HepG2 (cell line): ENCODE measurements at regions not wholly inside any gene's neighbourhood (a gene's known extent, or its start where the extent isn't known, plus 50 kb on each side); places are given as distances from the start of the nearest gene placed in this dataset.

Source experiments
- ATAC-seq: fragments of 200-7000 bp; cut with Tn5 transposase; 3 replicates; pipeline ENCODE4 v1.9.1; 2020; ENCODE audit warnings: mild to moderate bottlenecking, moderate library complexity
- BruUV-seq: library from RNA; stranded (reverse); fragments of 400-500 nt; replicated peaks from 2 replicates; lab custom pipeline; 2021; lab: Mats Ljungman, UMichigan
- CTCF ChIA-PET: fragments of 300-600 bp; formaldehyde crosslinking; extraction: SDS; loops from one replicate; lab custom pipeline; 2021; ENCODE audit warnings: low total read pairs, inconsistent platforms, low intra/inter-chr PET ratio; lab: Yijun Ruan, JAX
- POLR2A ChIA-PET: fragments of 350-600 bp; sonication (Branson Sonifier 250); formaldehyde crosslinking; loops from one replicate; lab custom pipeline; 2020; ENCODE audit warnings: antibody characterized with exemption, inconsistent platforms; lab: Yijun Ruan, JAX
- DNase-seq: peaks from one replicate; pipeline ENCODE4 v3.0.0-alpha.2; 2015; ENCODE audit warnings: low spot score
- FAIRE-seq: peaks from 3 replicates; lab custom pipeline; 2011; peaks lifted over from hg19 to GRCh38; lab: Jason Lieb, UNC
- H2AFZ ChIP-seq: one replicate; pipeline ENCODE4 v1.6.1; 2011; ENCODE audit warnings: low read length, inconsistent platforms
- H3K27ac ChIP-seq: fragments of 300-600 bp; 3 replicates; pipeline ENCODE4 v1.8.0; 2011; ENCODE audit warnings: mixed run types, mild to moderate bottlenecking, mixed read lengths, low read length, inconsistent platforms; ENCODE audit not compliant: insufficient read depth; ENCODE audit errors: extremely low read length
- H3K27me3 ChIP-seq, 2 experiments: fragments of 200-600 bp in 1 of 2; 2 replicates in 1 of 2; 3 replicates in 1 of 2; pipeline versions ENCODE4 v1.6.0 to v1.8.0; 2011; ENCODE audit warnings: low read length in 2 of 2, mild to moderate bottlenecking in 2 of 2, moderate library complexity in 2 of 2, inconsistent platforms in 1 of 2; ENCODE audit not compliant: insufficient read depth in 2 of 2, control insufficient read depth in 1 of 2
- H3K36me3 ChIP-seq, 2 experiments: fragments of 200-600 bp in 1 of 2; replicated peaks in 1 of 2; 2 replicates in 1 of 2; 3 replicates in 1 of 2; pipeline versions ENCODE4 v1.5.1 to v1.8.0; 2011; ENCODE audit warnings: low read length in 2 of 2, inconsistent platforms in 1 of 2; ENCODE audit not compliant: insufficient read depth in 2 of 2, control insufficient read depth in 1 of 2
- H3K4me1 ChIP-seq: 2 replicates; pipeline ENCODE4 v1.5.1; 2012; ENCODE audit warnings: low read length, inconsistent platforms; ENCODE audit not compliant: insufficient read depth
- H3K4me2 ChIP-seq: 2 replicates; pipeline ENCODE4 v1.6.0; 2011; ENCODE audit warnings: low read depth, low read length, inconsistent platforms
- H3K4me3 ChIP-seq, 3 experiments: fragments of 200-600 bp in 1 of 3; sonication (generic), shearing (Covaris generic) in 1 of 3; replicated peaks in 1 of 3; 2 replicates each; pipeline ENCODE4 v1.5.1; 2011 to 2016; ENCODE audit warnings: low read length in 3 of 3, inconsistent platforms in 2 of 3, low read depth in 2 of 3, mild to moderate bottlenecking in 2 of 3, control low read depth in 1 of 3, mixed read lengths in 1 of 3; ENCODE audit not compliant: insufficient read depth in 1 of 3
- H3K79me2 ChIP-seq: one replicate; pipeline ENCODE4 v1.6.1; 2011; ENCODE audit warnings: low read length, inconsistent platforms; ENCODE audit not compliant: insufficient read depth
- H3K9ac ChIP-seq: 2 replicates; pipeline ENCODE4 v1.6.0; 2011; ENCODE audit warnings: mild to moderate bottlenecking, low read depth, low read length, inconsistent platforms; ENCODE audit not compliant: insufficient read depth
- H3K9me3 ChIP-seq: 2 replicates; pipeline ENCODE4 v1.5.1; 2012; ENCODE audit warnings: mild to moderate bottlenecking, low read length
- H4K20me1 ChIP-seq: 2 replicates; pipeline ENCODE4 v1.6.0; 2011; ENCODE audit warnings: inconsistent platforms, mild to moderate bottlenecking, low read length, moderate library complexity; ENCODE audit not compliant: insufficient read depth
- FOXC1 ChIP-seq: sonication (generic); formaldehyde crosslinking; IDR thresholded peaks from 2 replicates; pipeline ENCODE4 v1.8.0; 2022; ENCODE audit warnings: mild to moderate bottlenecking, missing genetic modification reagents, borderline replicate concordance
- FOXK2 ChIP-seq: fragments of 450-650 bp; IDR thresholded peaks from 2 replicates; pipeline ENCODE4 v1.6.1; 2016
- HOXD1 ChIP-seq: sonication (generic); formaldehyde crosslinking; IDR thresholded peaks from 2 replicates; pipeline ENCODE4 v1.5.0; 2020; ENCODE audit warnings: missing genetic modification reagents
- IKZF1 ChIP-seq: fragments of 450-650 bp; IDR thresholded peaks from 2 replicates; pipeline ENCODE4 v1.7.1; 2016
- KAT2B ChIP-seq: fragments of 150-350 bp; IDR thresholded peaks from 2 replicates; pipeline ENCODE4 v1.6.1; 2014; ENCODE audit warnings: low read depth, low read length, borderline replicate concordance
- KDM5B ChIP-seq: sonication (generic); formaldehyde crosslinking; IDR thresholded peaks from 2 replicates; pipeline ENCODE4 v1.4.0; 2020; ENCODE audit warnings: missing genetic modification reagents, mild to moderate bottlenecking, borderline replicate concordance
- MEF2D ChIP-seq: sonication (generic); formaldehyde crosslinking; IDR thresholded peaks from 2 replicates; pipeline ENCODE4 v1.5.1; 2020; ENCODE audit warnings: mild to moderate bottlenecking, missing genetic modification reagents
- NFIC ChIP-seq: IDR thresholded peaks from 2 replicates; pipeline ENCODE4 v1.6.1; 2012; ENCODE audit warnings: mild to moderate bottlenecking, low read length, inconsistent platforms
- NRL ChIP-seq: sonication (generic); formaldehyde crosslinking; IDR thresholded peaks from 2 replicates; pipeline ENCODE4 v1.5.0; 2020; ENCODE audit warnings: missing genetic modification reagents, mild to moderate bottlenecking, moderate library complexity, borderline replicate concordance
- RARG ChIP-seq: sonication (generic); formaldehyde crosslinking; IDR thresholded peaks from 2 replicates; pipeline ENCODE4 v1.4.0; 2020; ENCODE audit warnings: low read depth, mild to moderate bottlenecking, missing genetic modification reagents
- RBM22 ChIP-seq: fragments of 200-400 bp; formaldehyde crosslinking; optimal IDR thresholded peaks from 2 replicates; pipeline ENCODE3; 2017; ENCODE audit warnings: mild to moderate bottlenecking, low read length, moderate library complexity
- REL ChIP-seq: sonication (generic); formaldehyde crosslinking; conservative IDR thresholded peaks from 2 replicates; pipeline ENCODE4 v1.8.0; 2022; ENCODE audit warnings: mild to moderate bottlenecking, missing genetic modification reagents, moderate library complexity
- RXRB ChIP-seq: IDR thresholded peaks from 2 replicates; pipeline ENCODE4 v1.6.1; 2016; ENCODE audit warnings: borderline replicate concordance, missing genetic modification reagents, missing compliant biosample characterization
- SALL1 ChIP-seq: sonication (generic); formaldehyde crosslinking; IDR thresholded peaks from 2 replicates; pipeline ENCODE4 v1.8.0; 2022; ENCODE audit warnings: mild to moderate bottlenecking, missing genetic modification reagents
- SMAD1 ChIP-seq: sonication (generic); formaldehyde crosslinking; IDR thresholded peaks from 2 replicates; pipeline ENCODE4 v1.4.0; 2020; ENCODE audit warnings: missing genetic modification reagents, low read depth, mild to moderate bottlenecking, borderline replicate concordance
- TRIM24 ChIP-seq: sonication (generic); formaldehyde crosslinking; IDR thresholded peaks from 2 replicates; pipeline ENCODE4 v1.8.0; 2022; ENCODE audit warnings: mild to moderate bottlenecking, missing genetic modification reagents
- ZNF329 ChIP-seq: sonication (generic); formaldehyde crosslinking; IDR thresholded peaks from 2 replicates; pipeline ENCODE4 v1.9.0; 2021; ENCODE audit warnings: low read depth, mild to moderate bottlenecking, missing genetic modification reagents
- ZNF724P ChIP-seq: sonication (generic); formaldehyde crosslinking; IDR thresholded peaks from 2 replicates; pipeline ENCODE4 v1.8.0; 2022; ENCODE audit warnings: missing genetic modification reagents, borderline replicate concordance
- ZZZ3 ChIP-seq: sonication (generic); formaldehyde crosslinking; IDR thresholded peaks from 2 replicates; pipeline ENCODE4 v1.4.0; 2020; ENCODE audit warnings: missing genetic modification reagents, mild to moderate bottlenecking, borderline replicate concordance
- WGBS: methylation state at CpG from one replicate; pipeline ENCODE4 v1.1.6; 2017; ENCODE audit warnings: low lambda C conversion rate; 5-methylcytosine and 5-hydroxymethylcytosine counted together
- in situ Hi-C: cut with HindIII; loops from 2 replicates; pipeline ENCODE4 v1.10.0; 2017; ENCODE audit warnings: low pct_unique_long_range_greater_than_20kb; ENCODE audit not compliant: extremely low pct_ligation_motif_present
- intact Hi-C: fragments of 100-400 bp; cut with micrococcal nuclease; formaldehyde crosslinking; loops from one replicate; pipeline ENCODE4 v1.10.0; 2022; ENCODE audit not compliant: unreplicated experiment
- TF ChIP-seq, protein P1 (sequence below): sonication (generic); formaldehyde crosslinking; IDR thresholded peaks from 2 replicates; pipeline ENCODE4 v1.8.0; 2022; ENCODE audit warnings: mild to moderate bottlenecking, missing genetic modification reagents, borderline replicate concordance
- TF ChIP-seq, protein P2 (sequence below): sonication (generic); formaldehyde crosslinking; IDR thresholded peaks from 2 replicates; pipeline ENCODE4 v1.4.0; 2020; ENCODE audit warnings: mild to moderate bottlenecking, missing genetic modification reagents

DNA sequence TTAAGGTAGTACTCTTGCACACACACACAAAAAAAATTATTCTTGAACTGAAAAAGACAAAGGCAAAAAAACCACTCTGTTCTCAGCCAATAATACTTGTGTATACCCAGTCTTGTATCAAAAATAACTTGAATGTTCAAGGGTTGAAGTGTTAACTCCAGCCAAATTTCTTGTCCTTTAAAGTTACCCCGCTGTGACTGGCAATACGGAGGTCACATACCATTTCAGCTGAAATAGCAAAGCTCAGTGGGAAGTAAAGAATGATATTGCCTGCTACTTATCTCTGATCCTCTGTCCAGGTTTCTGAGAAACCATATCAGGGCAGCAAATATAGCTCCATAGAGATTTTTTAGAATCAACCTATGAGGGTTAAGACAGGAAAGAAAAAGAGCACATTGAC, 167.4 kb downstream of the C12orf50 start (continued):
- TF ChIP-seq TRIM24 (CRISPR knock-in tag) = no peak
- TF ChIP-seq, all 625 proteins: peak for 0

DNA sequence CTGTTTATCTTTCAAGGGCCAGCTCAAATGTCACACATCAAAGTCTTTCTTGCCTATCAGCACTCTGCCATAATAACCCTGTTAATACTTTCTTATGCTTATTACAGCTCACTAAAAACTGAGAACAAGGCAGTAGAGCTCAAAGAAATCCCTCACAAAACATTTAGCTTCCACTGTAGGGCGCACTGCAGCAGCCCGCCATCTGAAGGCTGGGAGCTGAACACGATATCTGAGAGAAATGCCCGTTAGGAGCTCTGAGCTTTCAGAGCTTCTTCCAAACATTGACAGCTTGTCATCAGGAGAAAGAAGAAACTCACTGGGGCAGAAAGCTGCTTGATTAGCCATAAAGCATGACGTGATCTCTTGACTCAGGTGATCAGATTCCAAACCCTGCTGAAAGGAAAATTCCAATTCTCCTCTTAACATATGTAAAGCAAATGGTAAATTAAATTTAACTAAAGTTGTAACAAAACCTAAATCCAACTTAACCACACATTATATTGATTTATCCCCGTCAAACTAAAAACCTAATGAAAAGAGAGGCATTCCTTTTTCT, 175.7 kb downstream of the C12orf50 start:
- H3K27me3 ChIP-seq = no peaks in the 10 kb centered on the region
- no peaks in the 10 kb centered on the region for H3K79me2 ChIP-seq
- WGBS = 3% methylated on average over 6 of the region's 6 CpGs
- ChIA-PET CTCF (no interaction called here), POLR2A (no interaction called here)
- H3K9ac ChIP-seq = no peak overlapping the region
- peak; percentile 77 for ATAC-seq
- H3K9me3 ChIP-seq = no peaks in the 10 kb centered on the region
- intact Hi-C loops (no loop called here), in situ Hi-C loops (no loop called here)
- no peak overlapping the region for H2AFZ ChIP-seq
- no peaks in the 10 kb centered on the region for H4K20me1 ChIP-seq
- TF ChIP-seq KAT2B (no peak), RARG (CRISPR knock-in tag) (no peak), ZNF329 (no peak), MEF2D (CRISPR knock-in tag) (no peak), KDM5B (CRISPR knock-in tag) (no peak), SALL1 (no peak), IKZF1 (no peak), FOXC1 (CRISPR knock-in tag) (no peak), ZZZ3 (CRISPR knock-in tag) (no peak), NFIC (no peak), NRL (CRISPR knock-in tag) (no peak), HOXD1 (CRISPR knock-in tag) (no peak), SMAD1 (CRISPR knock-in tag) (no peak), RBM22 (no peak), ZNF724P (CRISPR knock-in tag) (no peak), FOXK2 (no peak), REL (CRISPR knock-in tag) (no peak), RXRB (CRISPR knock-in tag) (no peak)
- TF ChIP-seq, protein P1, sequence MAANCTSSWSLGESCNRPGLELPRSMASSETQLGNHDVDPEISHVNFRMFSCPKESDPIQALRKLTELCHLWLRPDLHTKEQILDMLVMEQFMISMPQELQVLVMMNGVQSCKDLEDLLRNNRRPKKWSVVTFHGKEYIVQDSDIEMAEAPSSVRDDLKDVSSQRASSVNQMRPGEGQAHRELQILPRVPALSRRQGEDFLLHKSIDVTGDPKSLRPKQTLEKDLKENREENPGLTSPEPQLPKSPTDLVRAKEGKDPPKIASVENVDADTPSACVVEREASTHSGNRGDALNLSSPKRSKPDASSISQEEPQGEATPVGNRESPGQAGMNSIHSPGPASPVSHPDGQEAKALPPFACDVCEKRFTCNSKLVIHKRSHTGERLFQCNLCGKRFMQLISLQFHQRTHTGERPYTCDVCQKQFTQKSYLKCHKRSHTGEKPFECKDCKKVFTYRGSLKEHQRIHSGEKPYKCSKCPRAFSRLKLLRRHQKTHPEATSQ (CRISPR knock-in tag) = no peak
- TF ChIP-seq, protein P2, sequence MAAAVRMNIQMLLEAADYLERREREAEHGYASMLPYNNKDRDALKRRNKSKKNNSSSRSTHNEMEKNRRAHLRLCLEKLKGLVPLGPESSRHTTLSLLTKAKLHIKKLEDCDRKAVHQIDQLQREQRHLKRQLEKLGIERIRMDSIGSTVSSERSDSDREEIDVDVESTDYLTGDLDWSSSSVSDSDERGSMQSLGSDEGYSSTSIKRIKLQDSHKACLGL (CRISPR knock-in tag) = no peak
- no peaks in the 10 kb centered on the region for H3K36me3 ChIP-seq
- no TSS peak for BruUV-seq
- H3K4me3 ChIP-seq = no peak overlapping the region
- no peak for DNase-seq
- H3K27ac ChIP-seq = no peak overlapping the region
- no peak for FAIRE-seq
- no peak overlapping the region for H3K4me2 ChIP-seq
- H3K4me1 ChIP-seq = no peaks in the 10 kb centered on the region
